ENCODE measurements at regions not wholly inside any gene's neighbourhood (a gene's known extent, or its start where the extent isn't known, plus 50 kb on each side); places are given as distances from the start of the nearest gene placed in this dataset.

DNA sequence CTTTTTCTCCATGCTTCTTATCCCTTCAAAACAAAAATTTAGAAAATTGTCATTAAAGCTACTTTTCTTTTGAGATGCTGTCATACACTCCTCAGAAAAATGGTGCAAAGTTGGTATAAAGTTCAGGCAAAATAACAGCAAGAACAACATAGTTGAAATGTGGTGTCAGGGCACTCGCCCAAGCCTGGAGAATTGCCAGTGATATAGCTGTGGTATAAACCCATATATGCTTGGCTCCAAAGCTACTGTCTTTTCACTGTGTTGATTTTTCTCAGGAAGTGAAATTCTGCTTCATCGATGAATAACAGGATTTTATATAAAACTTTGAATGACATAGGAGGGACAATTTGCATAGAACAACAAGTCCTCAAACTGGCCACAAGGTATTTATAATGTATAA is 2532.9 kb downstream of the PCDH9 start:
- TF ChIP-seq, protein P1, sequence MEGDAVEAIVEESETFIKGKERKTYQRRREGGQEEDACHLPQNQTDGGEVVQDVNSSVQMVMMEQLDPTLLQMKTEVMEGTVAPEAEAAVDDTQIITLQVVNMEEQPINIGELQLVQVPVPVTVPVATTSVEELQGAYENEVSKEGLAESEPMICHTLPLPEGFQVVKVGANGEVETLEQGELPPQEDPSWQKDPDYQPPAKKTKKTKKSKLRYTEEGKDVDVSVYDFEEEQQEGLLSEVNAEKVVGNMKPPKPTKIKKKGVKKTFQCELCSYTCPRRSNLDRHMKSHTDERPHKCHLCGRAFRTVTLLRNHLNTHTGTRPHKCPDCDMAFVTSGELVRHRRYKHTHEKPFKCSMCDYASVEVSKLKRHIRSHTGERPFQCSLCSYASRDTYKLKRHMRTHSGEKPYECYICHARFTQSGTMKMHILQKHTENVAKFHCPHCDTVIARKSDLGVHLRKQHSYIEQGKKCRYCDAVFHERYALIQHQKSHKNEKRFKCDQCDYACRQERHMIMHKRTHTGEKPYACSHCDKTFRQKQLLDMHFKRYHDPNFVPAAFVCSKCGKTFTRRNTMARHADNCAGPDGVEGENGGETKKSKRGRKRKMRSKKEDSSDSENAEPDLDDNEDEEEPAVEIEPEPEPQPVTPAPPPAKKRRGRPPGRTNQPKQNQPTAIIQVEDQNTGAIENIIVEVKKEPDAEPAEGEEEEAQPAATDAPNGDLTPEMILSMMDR (IDR thresholded peaks at IDR 0.05), result no peak
- TF ChIP-seq POLR2AphosphoS5 (IDR thresholded peaks at IDR 0.05), result no peak

Data from suprapubic skin (tissue), 3 donors.